GM12892 (cell line): ENCODE measurements at regions not wholly inside any gene's neighbourhood (a gene's known extent, or its start where the extent isn't known, plus 50 kb on each side); places are given as distances from the start of the nearest gene placed in this dataset.

Source experiments
- POLR2A ChIP-seq: IDR thresholded peaks from 2 replicates; pipeline ENCODE4 v1.6.1; 2011; ENCODE audit warnings: low read depth, low read length, control low read depth
- TAF1 ChIP-seq: IDR thresholded peaks from 2 replicates; pipeline ENCODE4 v1.6.1; 2011; ENCODE audit warnings: low read depth, mild to moderate bottlenecking, control low read depth, low read length, borderline replicate concordance

DNA sequence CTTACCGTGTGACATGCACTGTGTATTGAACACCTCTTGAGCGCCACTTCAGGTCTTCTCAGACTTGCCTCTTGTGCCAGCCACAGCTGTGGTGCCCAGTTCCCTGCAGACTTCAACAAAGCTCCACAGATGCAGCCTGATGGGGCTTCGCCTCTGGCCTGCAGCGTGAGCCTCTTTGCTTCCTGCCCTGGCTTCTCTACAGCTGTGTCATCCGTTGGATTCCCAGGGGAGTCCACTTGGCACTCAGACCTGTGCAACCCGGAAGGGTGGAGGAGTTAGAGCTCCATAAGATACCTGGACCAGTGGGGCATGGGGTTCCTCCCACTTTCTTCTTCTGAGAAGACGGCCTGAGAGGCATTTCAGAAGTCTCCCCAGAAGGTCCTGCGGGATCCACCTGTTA lies 57.7 kb upstream of the BNIP2 start:
- TF ChIP-seq TAF1 = no peak
- TF ChIP-seq POLR2A = no peak
